NT2/D1 (cell line): ENCODE measurements at regions not wholly inside any gene's neighbourhood (a gene's known extent, or its start where the extent isn't known, plus 50 kb on each side); places are given as distances from the start of the nearest gene placed in this dataset.

Experiments used
- DNase-seq: peaks from one replicate; pipeline ENCODE4 v3.0.0-alpha.2; 2011; ENCODE audit warnings: low read depth, low spot score
- H3K27me3 ChIP-seq: 2 replicates; pipeline ENCODE4 v1.6.0; 2011; ENCODE audit warnings: mild to moderate bottlenecking; ENCODE audit not compliant: insufficient read length, insufficient read depth
- H3K36me3 ChIP-seq: 2 replicates; pipeline ENCODE4 v1.6.1; 2011; ENCODE audit warnings: mild to moderate bottlenecking, low read length, mixed read lengths; ENCODE audit not compliant: insufficient read depth, insufficient read length
- H3K4me1 ChIP-seq: 2 replicates; pipeline ENCODE4 v1.5.1; 2011; ENCODE audit not compliant: insufficient read depth, insufficient read length
- H3K4me3 ChIP-seq: 2 replicates; pipeline ENCODE4 v1.5.1; 2011; ENCODE audit warnings: low read depth; ENCODE audit not compliant: insufficient read length
- H3K9ac ChIP-seq: 2 replicates; pipeline ENCODE4 v1.6.0; 2011; ENCODE audit warnings: low read depth; ENCODE audit not compliant: insufficient read length
- H3K9me3 ChIP-seq: 2 replicates; pipeline ENCODE4 v1.5.1; 2011; ENCODE audit warnings: mild to moderate bottlenecking, low read length; ENCODE audit not compliant: insufficient read depth
- SUZ12 ChIP-seq: IDR thresholded peaks from 2 replicates; pipeline ENCODE4 v1.6.1; 2011; ENCODE audit not compliant: insufficient read length, insufficient read depth; ENCODE audit errors: extremely low read depth
- YY1 ChIP-seq: IDR thresholded peaks from 2 replicates; pipeline ENCODE4 v1.6.1; 2011; ENCODE audit not compliant: insufficient read length, insufficient read depth
- ZNF274 ChIP-seq: IDR thresholded peaks from 2 replicates; pipeline ENCODE4 v1.6.1; 2011; ENCODE audit warnings: mild to moderate bottlenecking, low read depth, low read length

- Histone ChIP-seq H3K4me1 (peaks cover 2% of the 10 kb centered on the region), H3K4me3 (no peak overlapping the region), H3K9ac (no peak overlapping the region), H3K27me3 (no peaks in the 10 kb centered on the region), H3K36me3 (no peaks in the 10 kb centered on the region), H3K9me3 (no peaks in the 10 kb centered on the region)
- DNase-seq: no peak
- no peak for TF ChIP-seq ZNF274
- no peak for TF ChIP-seq SUZ12
- TF ChIP-seq YY1: no peak
Measured at GRCh38 chr13:111515635-111516034, 195.2 kb downstream of the TEX29 start.

GRCh38 chr13:111516712-111517640 lies 196.5 kb downstream of the TEX29 start:
- no peak for TF ChIP-seq ZNF274
- no peak for TF ChIP-seq SUZ12
- TF ChIP-seq YY1: no peak
- H3K4me3 ChIP-seq: no peak overlapping the region
- H3K9ac ChIP-seq: no peak overlapping the region

GRCh38 chr13:111517641-111518010 lies 197.2 kb downstream of the TEX29 start:
- H3K9ac ChIP-seq: no peak overlapping the region
- H3K27me3 ChIP-seq: no peaks in the 10 kb centered on the region
- no peak for DNase-seq
- no peak for TF ChIP-seq ZNF274
- TF ChIP-seq SUZ12: no peak
- TF ChIP-seq YY1: no peak
- H3K9me3 ChIP-seq: no peaks in the 10 kb centered on the region
- H3K4me3 ChIP-seq: no peak overlapping the region
- no peaks in the 10 kb centered on the region for H3K36me3 ChIP-seq
- H3K4me1 ChIP-seq: no peaks in the 10 kb centered on the region

More at GRCh38 chr13:111516712-111517640, 196.5 kb downstream of the TEX29 start:
- Histone ChIP-seq H3K36me3 (no peaks in the 10 kb centered on the region), H3K4me1 (no peaks in the 10 kb centered on the region), H3K9me3 (no peaks in the 10 kb centered on the region), H3K27me3 (no peaks in the 10 kb centered on the region)
- DNase-seq: no peak

- Histone ChIP-seq H3K9me3 (no peaks in the 10 kb centered on the region), H3K4me3 (no peak overlapping the region), H3K4me1 (no peaks in the 10 kb centered on the region), H3K9ac (no peak overlapping the region), H3K27me3 (no peaks in the 10 kb centered on the region), H3K36me3 (no peaks in the 10 kb centered on the region)
- DNase-seq: no peak
- TF ChIP-seq YY1 (no peak), ZNF274 (no peak), SUZ12 (no peak)
Measured at GRCh38 chr13:111518161-111518792, 197.8 kb downstream of the TEX29 start.

- no peaks in the 10 kb centered on the region for H3K9me3 ChIP-seq
- DNase-seq: no peak
- no peak overlapping the region for H3K9ac ChIP-seq
- no peak overlapping the region for H3K4me3 ChIP-seq
- no peaks in the 10 kb centered on the region for H3K36me3 ChIP-seq
- H3K27me3 ChIP-seq: no peaks in the 10 kb centered on the region
- TF ChIP-seq ZNF274: no peak
- TF ChIP-seq SUZ12: no peak
- no peak for TF ChIP-seq YY1
- H3K4me1 ChIP-seq: no peaks in the 10 kb centered on the region
Measured at GRCh38 chr13:111519041-111519440, 198.6 kb downstream of the TEX29 start.

- DNase-seq: no peak
- no peaks in the 10 kb centered on the region for H3K9me3 ChIP-seq
- H3K9ac ChIP-seq: no peak overlapping the region
- H3K27me3 ChIP-seq: no peaks in the 10 kb centered on the region
- H3K4me1 ChIP-seq: no peaks in the 10 kb centered on the region
- no peak overlapping the region for H3K4me3 ChIP-seq
- H3K36me3 ChIP-seq: no peaks in the 10 kb centered on the region
- TF ChIP-seq YY1 (no peak), SUZ12 (no peak), ZNF274 (no peak)
Measured at GRCh38 chr13:111519490-111520170, 199.2 kb downstream of the TEX29 start.

GRCh38 chr13:111521030-111521429 lies 200.6 kb downstream of the TEX29 start:
- TF ChIP-seq SUZ12 (no peak), YY1 (no peak), ZNF274 (no peak)
- Histone ChIP-seq H3K27me3 (no peaks in the 10 kb centered on the region), H3K4me1 (no peaks in the 10 kb centered on the region), H3K9me3 (no peaks in the 10 kb centered on the region), H3K36me3 (no peaks in the 10 kb centered on the region), H3K4me3 (no peak overlapping the region), H3K9ac (no peak overlapping the region)
- DNase-seq: no peak
